ENCODE measurements at regions not wholly inside any gene's neighbourhood (a gene's known extent, or its start where the extent isn't known, plus 50 kb on each side); places are given as distances from the start of the nearest gene placed in this dataset.

- TF ChIP-seq CTCF (IDR thresholded peaks at IDR 0.05; ENCODE audit: low read length) = no peak
- no peak for TF ChIP-seq EZH2 (optimal IDR thresholded peaks at IDR 0.05; ENCODE audit: low read depth, low read length)
Observed at GRCh38 chr6:137655291-137655690, 161.1 kb upstream of the OLIG3 start.
